Right renal pelvis (tissue), 4 donors: ENCODE measurements at regions not wholly inside any gene's neighbourhood (a gene's known extent, or its start where the extent isn't known, plus 50 kb on each side); places are given as distances from the start of the nearest gene placed in this dataset.
"Not testable (repeated sequence)": the region's sequence is repeated elsewhere in the genome, so short reads cannot be mapped to it uniquely, and the experiment has no call there.

Source experiments
- DNase-seq, 4 donors: peaks; one replicate each; pipeline ENCODE4 v3.0.0-alpha.2; 2013; ENCODE audit warnings: low read depth in 4 of 4, low spot score in 3 of 4, missing footprints in 1 of 4

- DNase-seq: no peak
These were observed 1334.7 kb downstream of the REEP3 start for GRCh38 chr10:64855941-64856340.

GRCh38 chr10:64859911-64860310 lies 1338.7 kb downstream of the REEP3 start:
- DNase-seq: no peak

GRCh38 chr10:64863836-64864235 lies 1342.6 kb downstream of the REEP3 start:
- DNase-seq: no peak

GRCh38 chr10:64867501-64867962 lies 1346.3 kb downstream of the REEP3 start:
- DNase-seq: no peak

GRCh38 chr10:64873088-64873487 lies 1351.9 kb downstream of the REEP3 start:
- no peak for DNase-seq

GRCh38 chr10:64873959-64874358 lies 1352.8 kb downstream of the REEP3 start:
- no peak for DNase-seq

- no peak for DNase-seq
These were observed 1359.3 kb downstream of the REEP3 start for GRCh38 chr10:64880546-64880945.

- DNase-seq: no peak
These were observed 1360.1 kb downstream of the REEP3 start for GRCh38 chr10:64881257-64881656.

GRCh38 chr10:64896582-64896981 lies 1375.4 kb downstream of the REEP3 start:
- DNase-seq: no peak

- DNase-seq: not testable (repeated sequence)
These were observed 1385.1 kb downstream of the REEP3 start for GRCh38 chr10:64906311-64906710.

- DNase-seq: not testable (repeated sequence)
These were observed 1403.1 kb downstream of the REEP3 start for GRCh38 chr10:64924306-64924705.

GRCh38 chr10:64952042-64952441 lies 1430.8 kb downstream of the REEP3 start:
- no peak for DNase-seq

GRCh38 chr10:64956441-64956840 lies 1435.2 kb downstream of the REEP3 start:
- DNase-seq: no peak

- no peak for DNase-seq
These were observed 1437.9 kb downstream of the REEP3 start for GRCh38 chr10:64959116-64959515.

- DNase-seq: no peak
These were observed 1438.7 kb downstream of the REEP3 start for GRCh38 chr10:64959883-64960282.

- no peak for DNase-seq
These were observed 1452.2 kb downstream of the REEP3 start for GRCh38 chr10:64973391-64973790.

GRCh38 chr10:64976150-64976549 lies 1454.9 kb downstream of the REEP3 start:
- DNase-seq: no peak

- DNase-seq: no peak
These were observed 1456.7 kb downstream of the REEP3 start for GRCh38 chr10:64977915-64978314.

- no peak for DNase-seq
These were observed 1475.7 kb downstream of the REEP3 start for GRCh38 chr10:64996886-64997285.

GRCh38 chr10:65010845-65011244 lies 1489.6 kb downstream of the REEP3 start:
- no peak for DNase-seq

GRCh38 chr10:65017523-65017922 lies 1496.3 kb downstream of the REEP3 start:
- DNase-seq: no peak

GRCh38 chr10:65024886-65025285 lies 1503.7 kb downstream of the REEP3 start:
- DNase-seq: no peak

- DNase-seq: no peak
These were observed 1509.1 kb downstream of the REEP3 start for GRCh38 chr10:65030263-65030662.
